PC-9 (cell line): ENCODE measurements at regions not wholly inside any gene's neighbourhood (a gene's known extent, or its start where the extent isn't known, plus 50 kb on each side); places are given as distances from the start of the nearest gene placed in this dataset.

Experiments used
- BruUV-seq: library from RNA; stranded (reverse); fragments of 400-500 nt; replicated peaks from 2 replicates; lab custom pipeline; 2021; lab: Mats Ljungman, UMichigan
- CTCF ChIA-PET: fragments of 300-600 bp; sonication (Branson Sonifier 250); formaldehyde crosslinking; loops from one replicate; lab custom pipeline; 2022; ENCODE audit warnings: antibody characterized with exemption; lab: Charles Lee
- POLR2A ChIA-PET: fragments of 300-600 bp; sonication (Branson Sonifier 250); formaldehyde crosslinking; loops from one replicate; lab custom pipeline; 2022; ENCODE audit warnings: antibody characterized with exemption; ENCODE audit not compliant: unreplicated experiment; lab: Charles Lee
- DNase-seq, 2 experiments: peaks; one replicate each; pipeline versions ENCODE4 v3.0.0 to v3.0.0-alpha.2; 2015 to 2022; ENCODE audit warnings: mixed read lengths in 1 of 2
- H2AFZ ChIP-seq: fragments of 200-600 bp; sonication (generic); 2 replicates; pipeline ENCODE4 v1.8.1; 2017; ENCODE audit warnings: antibody characterized with exemption
- H3F3A ChIP-seq: fragments of 200-600 bp; sonication (generic); 2 replicates; pipeline ENCODE4 v1.8.1; 2017; ENCODE audit warnings: antibody characterized with exemption, mild to moderate bottlenecking, low read depth; ENCODE audit not compliant: insufficient read depth
- H3K27ac ChIP-seq: fragments of 200-600 bp; sonication (generic); 2 replicates; pipeline ENCODE4 v1.6.1; 2016; ENCODE audit warnings: mixed run types
- H3K27me3 ChIP-seq: fragments of 200-600 bp; sonication (generic); 2 replicates; pipeline ENCODE4 v1.6.1; 2016; ENCODE audit warnings: low read depth, mixed run types; ENCODE audit not compliant: insufficient read depth
- H3K36me3 ChIP-seq: fragments of 200-600 bp; sonication (generic); 2 replicates; pipeline ENCODE4 v1.6.1; 2016; ENCODE audit warnings: low read depth, mixed run types
- H3K4me1 ChIP-seq: fragments of 200-600 bp; sonication (generic); replicated peaks from 2 replicates; pipeline ENCODE4 v1.6.1; 2016; ENCODE audit warnings: mixed run types; ENCODE audit not compliant: insufficient read depth
- H3K4me2 ChIP-seq: fragments of 200-600 bp; sonication (generic); 2 replicates; pipeline ENCODE4 v1.6.1; 2017; ENCODE audit warnings: mixed run types
- H3K4me3 ChIP-seq: fragments of 200-600 bp; sonication (generic); 2 replicates; pipeline ENCODE4 v1.6.1; 2016; ENCODE audit warnings: mixed run types
- H3K79me2 ChIP-seq: fragments of 200-600 bp; sonication (generic); 2 replicates; pipeline ENCODE4 v1.6.1; 2017; ENCODE audit warnings: low read depth, mixed run types
- H3K9me2 ChIP-seq: fragments of 200-600 bp; sonication (generic); 2 replicates; pipeline ENCODE4 v1.8.1; 2017; ENCODE audit warnings: mild to moderate bottlenecking; ENCODE audit not compliant: insufficient read depth
- H3K9me3 ChIP-seq: fragments of 200-600 bp; sonication (generic); 2 replicates; pipeline ENCODE4 v1.8.1; 2016; ENCODE audit warnings: low read depth; ENCODE audit not compliant: insufficient read depth
- H4K20me1 ChIP-seq: fragments of 200-600 bp; sonication (generic); 2 replicates; pipeline ENCODE4 v1.8.1; 2017; ENCODE audit not compliant: insufficient read depth
- EZH2 ChIP-seq: fragments of 200-600 bp; sonication (generic); IDR thresholded peaks from 2 replicates; pipeline ENCODE4 v1.8.0; 2017; ENCODE audit warnings: antibody characterized with exemption, low read depth
- intact Hi-C: fragments of 100-400 bp; cut with micrococcal nuclease; formaldehyde crosslinking; loops from one replicate; pipeline ENCODE4 v1.10.0; 2022; ENCODE audit not compliant: unreplicated experiment
- TF ChIP-seq, protein P1 (sequence below): fragments of 200-600 bp; sonication (generic); conservative IDR thresholded peaks from 2 replicates; pipeline ENCODE4 v1.6.1; 2017; ENCODE audit warnings: mixed run types, antibody characterized with exemption, mild to moderate bottlenecking, moderate library complexity

DNA sequence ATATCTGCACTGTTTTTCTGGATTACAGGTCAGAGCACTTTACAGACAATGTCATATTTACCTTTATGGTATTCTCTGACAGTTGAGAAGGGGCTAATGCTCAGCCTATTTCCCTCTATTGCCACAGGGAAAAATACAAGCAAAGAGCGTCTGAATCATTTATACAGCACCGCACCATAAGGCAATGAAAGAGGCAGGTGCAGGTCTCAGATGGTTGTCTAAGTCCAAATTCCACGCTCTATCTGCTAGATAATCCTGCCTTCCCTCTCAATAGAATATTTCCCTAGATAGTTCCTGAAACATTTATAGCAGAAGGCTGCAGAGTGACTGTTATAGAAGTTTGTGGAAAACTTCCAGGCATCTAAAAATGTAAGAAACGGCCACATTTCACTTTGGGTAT, 446.1 kb upstream of the CDH6 start:
- CTCF ChIA-PET, result no interaction called here
- H3K27ac ChIP-seq, result no peak overlapping the region
- no peaks in the 10 kb centered on the region for H3K36me3 ChIP-seq
- H4K20me1 ChIP-seq, result no peaks in the 10 kb centered on the region
- intact Hi-C loops, result no loop called here
- H3K4me2 ChIP-seq, result no peak overlapping the region
- H3K4me3 ChIP-seq, result no peak overlapping the region
- no peak for TF ChIP-seq EZH2
- TF ChIP-seq, protein P1, sequence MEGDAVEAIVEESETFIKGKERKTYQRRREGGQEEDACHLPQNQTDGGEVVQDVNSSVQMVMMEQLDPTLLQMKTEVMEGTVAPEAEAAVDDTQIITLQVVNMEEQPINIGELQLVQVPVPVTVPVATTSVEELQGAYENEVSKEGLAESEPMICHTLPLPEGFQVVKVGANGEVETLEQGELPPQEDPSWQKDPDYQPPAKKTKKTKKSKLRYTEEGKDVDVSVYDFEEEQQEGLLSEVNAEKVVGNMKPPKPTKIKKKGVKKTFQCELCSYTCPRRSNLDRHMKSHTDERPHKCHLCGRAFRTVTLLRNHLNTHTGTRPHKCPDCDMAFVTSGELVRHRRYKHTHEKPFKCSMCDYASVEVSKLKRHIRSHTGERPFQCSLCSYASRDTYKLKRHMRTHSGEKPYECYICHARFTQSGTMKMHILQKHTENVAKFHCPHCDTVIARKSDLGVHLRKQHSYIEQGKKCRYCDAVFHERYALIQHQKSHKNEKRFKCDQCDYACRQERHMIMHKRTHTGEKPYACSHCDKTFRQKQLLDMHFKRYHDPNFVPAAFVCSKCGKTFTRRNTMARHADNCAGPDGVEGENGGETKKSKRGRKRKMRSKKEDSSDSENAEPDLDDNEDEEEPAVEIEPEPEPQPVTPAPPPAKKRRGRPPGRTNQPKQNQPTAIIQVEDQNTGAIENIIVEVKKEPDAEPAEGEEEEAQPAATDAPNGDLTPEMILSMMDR, result no peak
- no peaks in the 10 kb centered on the region for H3K79me2 ChIP-seq
- H3K9me3 ChIP-seq, result no peaks in the 10 kb centered on the region
- POLR2A ChIA-PET, result no interaction called here
- H3F3A ChIP-seq, result no peaks in the 10 kb centered on the region
- no peaks in the 10 kb centered on the region for H3K4me1 ChIP-seq
- H3K9me2 ChIP-seq, result no peaks in the 10 kb centered on the region
- DNase-seq, result no peak
- H3K27me3 ChIP-seq, result no peaks in the 10 kb centered on the region
- no TSS peak for BruUV-seq
- H2AFZ ChIP-seq, result no peak overlapping the region

DNA sequence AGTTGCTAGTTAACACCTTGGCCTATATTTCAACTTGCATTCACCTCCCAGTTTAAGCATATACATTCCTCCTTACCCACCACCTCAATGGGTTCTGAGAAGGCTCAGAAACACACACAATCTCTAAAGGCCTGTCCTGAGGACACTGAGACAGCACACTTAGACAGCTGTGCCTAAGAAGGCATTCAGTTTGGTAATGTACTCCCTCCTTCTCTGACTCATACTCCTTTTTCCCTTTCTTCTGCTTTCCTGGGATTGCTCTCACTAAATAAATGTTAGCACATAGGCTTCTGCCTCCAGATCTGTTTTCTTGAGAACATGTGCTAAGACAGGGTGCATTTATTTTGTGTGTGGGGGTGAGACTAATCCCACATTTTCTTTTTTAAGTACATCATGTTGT, 456.8 kb upstream of the CDH6 start:
- intact Hi-C loops, result no loop called here
- no peak for TF ChIP-seq EZH2
- Histone ChIP-seq H3K9me2 (no peaks in the 10 kb centered on the region), H3K4me3 (no peak overlapping the region), H3K27me3 (no peaks in the 10 kb centered on the region), H2AFZ (no peak overlapping the region), H3K27ac (no peak overlapping the region), H3K4me2 (no peak overlapping the region), H4K20me1 (no peaks in the 10 kb centered on the region), H3K9me3 (no peaks in the 10 kb centered on the region), H3K36me3 (no peaks in the 10 kb centered on the region), H3F3A (no peaks in the 10 kb centered on the region), H3K4me1 (no peaks in the 10 kb centered on the region), H3K79me2 (no peaks in the 10 kb centered on the region)
- CTCF ChIA-PET, result no interaction called here
- BruUV-seq, result no TSS peak
- no peak for DNase-seq
- POLR2A ChIA-PET, result no interaction called here

DNA sequence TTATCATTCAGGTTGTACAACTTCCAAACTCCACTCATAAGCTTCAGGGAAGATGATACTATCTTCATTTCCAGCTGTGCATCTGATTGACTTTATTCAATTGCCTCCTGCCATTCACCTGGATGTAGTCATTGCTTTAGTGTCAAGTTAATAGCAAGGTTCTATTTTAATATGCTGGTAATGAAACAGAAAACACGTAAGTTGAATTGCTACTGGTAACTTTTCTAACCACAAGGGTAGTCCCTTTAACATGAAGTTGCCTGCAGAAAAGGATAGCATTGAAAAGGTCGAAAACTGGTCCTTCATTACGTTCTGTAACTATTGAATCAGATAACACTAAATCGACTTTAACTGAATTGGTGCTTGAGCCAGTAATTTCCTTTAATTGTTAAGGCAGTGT, 459.4 kb upstream of the CDH6 start:
- no peaks in the 10 kb centered on the region for H3K9me2 ChIP-seq
- intact Hi-C loops, result no loop called here
- H3K79me2 ChIP-seq, result no peaks in the 10 kb centered on the region
- H3F3A ChIP-seq, result no peaks in the 10 kb centered on the region
- TF ChIP-seq, protein P1, result no peak
- no peak for TF ChIP-seq EZH2
- ChIA-PET CTCF (no interaction called here), POLR2A (no interaction called here)
- no peak overlapping the region for H3K4me2 ChIP-seq
- no peak overlapping the region for H2AFZ ChIP-seq
- no peaks in the 10 kb centered on the region for H3K9me3 ChIP-seq
- BruUV-seq, result no TSS peak
- DNase-seq, result no peak
- no peaks in the 10 kb centered on the region for H3K36me3 ChIP-seq
- no peak overlapping the region for H3K27ac ChIP-seq
- H4K20me1 ChIP-seq, result no peaks in the 10 kb centered on the region
- no peaks in the 10 kb centered on the region for H3K4me1 ChIP-seq
- no peaks in the 10 kb centered on the region for H3K27me3 ChIP-seq
- no peak overlapping the region for H3K4me3 ChIP-seq

DNA sequence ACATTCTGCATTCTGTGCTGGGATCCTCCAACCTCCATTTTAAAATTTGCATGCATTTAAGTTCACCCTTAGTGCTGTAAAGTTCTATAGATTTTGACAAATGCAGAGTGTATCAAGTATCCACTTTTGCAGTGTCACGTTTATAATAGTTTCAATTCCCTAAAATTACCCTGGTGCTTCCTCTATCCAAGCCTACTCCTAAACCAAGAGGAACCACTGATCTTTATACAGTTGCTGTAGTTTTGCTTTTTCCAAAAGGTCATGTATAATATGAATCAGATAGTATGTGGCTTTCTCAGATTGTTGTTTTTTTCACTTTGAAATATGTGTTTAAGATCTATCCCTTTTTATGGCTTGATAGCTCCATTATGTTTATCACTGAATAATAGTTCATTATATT, 468.4 kb upstream of the CDH6 start:
- Histone ChIP-seq H3K4me2 (no peak overlapping the region), H3F3A (no peaks in the 10 kb centered on the region), H3K36me3 (no peaks in the 10 kb centered on the region), H3K27ac (no peak overlapping the region), H3K9me3 (no peaks in the 10 kb centered on the region), H3K9me2 (no peaks in the 10 kb centered on the region), H3K79me2 (no peaks in the 10 kb centered on the region), H2AFZ (no peak overlapping the region), H3K27me3 (no peaks in the 10 kb centered on the region), H4K20me1 (no peaks in the 10 kb centered on the region), H3K4me1 (no peaks in the 10 kb centered on the region), H3K4me3 (no peak overlapping the region)
- DNase-seq, result no peak
- TF ChIP-seq, protein P1, result no peak
- TF ChIP-seq EZH2, result no peak
- CTCF ChIA-PET, result no interaction called here
- intact Hi-C loops, result no loop called here
- POLR2A ChIA-PET, result no interaction called here
- BruUV-seq, result no TSS peak
